Stimulated activated CD4-positive, alpha-beta T cell treated with anti-CD3 and anti-CD28 coated beads, Interleukin-12 subunit alpha, Interleukin-12 subunit beta, amount 100 ng/mL, for 48 hours (primary cell): ENCODE measurements at regions not wholly inside any gene's neighbourhood (a gene's known extent, or its start where the extent isn't known, plus 50 kb on each side); places are given as distances from the start of the nearest gene placed in this dataset.

Source experiments
- DNase-seq, 3 donors: peaks; one replicate each; pipeline ENCODE4 v3.0.0-alpha.2; 2020; ENCODE audit warnings: low read depth in 2 of 3, low spot score in 1 of 3

DNA sequence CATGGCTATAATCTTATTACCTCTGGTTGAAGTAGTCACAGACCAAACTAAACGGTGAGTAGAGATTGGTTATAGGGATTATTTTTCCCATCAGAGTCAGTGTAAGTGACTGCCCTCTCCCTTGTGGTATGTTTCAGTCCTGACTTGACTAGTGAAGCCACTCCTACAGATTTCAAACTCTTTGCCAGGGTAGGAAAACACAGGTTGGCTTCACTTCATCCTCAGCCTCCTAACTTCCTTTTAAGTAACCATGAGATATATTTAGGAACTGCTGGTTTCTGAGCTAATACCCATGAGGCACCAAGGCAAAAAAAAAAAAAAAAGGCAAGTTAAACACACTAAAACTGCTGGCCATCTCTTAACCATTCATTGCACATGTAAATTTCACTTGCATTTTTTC, 349.2 kb upstream of the MCTP2 start:
- no peak for DNase-seq

DNA sequence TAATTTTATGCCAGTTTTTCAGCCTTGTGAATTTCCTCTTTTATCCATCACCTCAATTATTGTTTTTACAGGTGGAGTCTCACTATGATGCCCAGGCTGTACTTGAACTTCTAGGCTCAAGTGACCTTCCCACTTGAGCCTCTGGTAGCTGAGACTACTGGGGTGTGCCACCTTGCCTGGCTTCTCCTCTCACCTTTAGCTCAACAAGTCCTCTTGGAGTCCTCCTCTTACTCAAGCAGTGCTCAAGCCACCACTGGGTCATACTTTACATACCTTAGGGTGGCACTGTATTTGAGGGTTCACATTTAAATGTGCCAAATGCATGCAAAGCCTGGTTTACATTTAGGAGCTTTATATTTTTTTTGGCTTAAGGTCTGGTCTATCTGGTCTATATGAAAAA, 350.1 kb upstream of the MCTP2 start:
- no peak for DNase-seq

DNA sequence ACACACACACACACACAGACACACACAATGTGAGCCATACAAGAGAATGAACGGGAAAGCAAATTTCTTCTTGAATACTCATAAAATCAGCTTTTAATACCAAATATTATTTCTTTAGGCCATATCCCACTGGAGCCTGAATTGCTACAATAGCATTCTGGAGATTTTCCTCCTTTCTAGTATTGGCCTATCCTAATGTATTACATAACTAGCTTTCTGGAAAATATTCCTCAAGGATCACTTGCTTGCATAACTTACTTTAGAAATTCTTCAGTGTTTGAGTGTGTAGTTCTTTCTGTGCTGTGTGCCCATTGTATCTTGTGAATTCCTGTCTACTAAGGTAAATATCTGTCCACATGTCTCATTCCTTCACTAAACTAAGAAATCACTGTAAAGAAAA, 351.0 kb upstream of the MCTP2 start:
- no peak for DNase-seq

DNA sequence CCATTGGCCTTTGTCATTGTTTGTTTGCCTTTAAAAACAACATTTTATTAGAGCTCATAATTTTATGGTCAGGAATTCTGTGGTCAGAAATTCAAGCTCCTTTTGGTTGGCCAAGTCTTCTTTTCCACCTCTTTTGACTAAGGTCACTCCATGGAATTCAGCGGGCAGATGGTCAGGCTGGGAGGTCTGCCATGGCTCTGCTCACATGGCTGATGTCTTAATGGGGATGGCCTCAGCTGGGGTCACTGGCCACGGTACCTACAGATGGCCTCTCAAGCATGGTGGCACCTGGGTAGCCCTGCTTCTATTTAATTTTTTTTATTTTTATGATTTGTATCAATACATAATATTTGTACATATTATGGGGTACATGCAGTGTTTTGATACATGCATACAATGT, 360.8 kb upstream of the MCTP2 start:
- no peak for DNase-seq

DNA sequence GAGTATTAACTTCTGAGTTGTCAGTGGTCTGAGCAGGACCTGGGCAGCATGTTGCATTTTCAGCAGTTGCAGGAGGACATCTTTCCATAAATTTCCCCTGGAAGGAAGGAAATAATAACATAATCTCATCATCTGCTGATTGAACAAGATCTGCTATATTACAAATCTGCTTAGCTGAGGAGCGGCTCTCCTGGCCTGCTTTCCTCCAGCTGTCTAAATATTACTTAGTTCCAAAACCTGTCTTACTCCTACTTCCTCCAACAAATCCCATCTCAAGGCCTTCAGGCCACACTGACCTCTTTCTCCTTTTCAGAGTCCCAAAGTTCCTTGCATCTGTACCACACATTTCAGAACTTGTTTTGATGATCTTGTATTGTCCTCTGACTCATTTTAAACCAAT, 364.4 kb upstream of the MCTP2 start:
- no peak for DNase-seq

DNA sequence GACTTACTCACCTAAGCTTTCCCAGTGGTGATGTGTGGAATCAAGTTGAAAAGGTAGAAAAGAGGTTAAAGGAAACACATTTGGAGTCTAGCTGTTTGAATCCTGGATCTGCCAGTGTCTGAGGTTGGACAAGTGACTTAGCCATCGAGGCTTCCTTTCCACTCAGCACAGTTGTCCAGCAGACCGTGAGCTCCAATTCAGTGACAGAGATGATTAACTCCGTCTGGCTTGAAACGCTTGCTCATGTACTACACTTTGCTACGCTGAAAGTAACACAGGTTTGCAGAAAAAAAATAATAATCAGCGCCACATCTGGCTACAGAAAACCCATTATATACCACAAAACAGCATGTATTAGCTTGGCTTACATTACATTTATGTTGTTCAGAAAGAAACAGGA, 364.9 kb upstream of the MCTP2 start:
- DNase-seq: no peak

DNA sequence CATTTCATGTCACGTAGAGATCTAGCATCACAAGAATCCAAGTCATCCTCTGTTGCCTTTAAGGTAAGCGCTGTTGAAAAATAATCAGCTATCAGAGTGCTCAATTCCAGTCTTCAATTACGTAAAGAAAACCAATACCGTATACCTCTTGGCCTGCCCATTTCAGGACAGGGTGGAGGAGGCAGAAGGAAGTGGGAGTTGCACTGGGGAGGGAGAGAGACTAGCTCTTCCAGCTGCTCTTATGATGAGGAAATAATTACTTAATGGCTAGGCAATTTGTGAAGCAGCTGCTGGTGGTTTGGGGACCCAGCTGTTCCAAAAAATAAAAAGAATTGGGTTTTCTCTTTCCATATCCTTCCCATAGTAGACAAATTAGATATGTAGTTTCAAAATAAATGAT, 365.8 kb upstream of the MCTP2 start:
- DNase-seq: no peak

DNA sequence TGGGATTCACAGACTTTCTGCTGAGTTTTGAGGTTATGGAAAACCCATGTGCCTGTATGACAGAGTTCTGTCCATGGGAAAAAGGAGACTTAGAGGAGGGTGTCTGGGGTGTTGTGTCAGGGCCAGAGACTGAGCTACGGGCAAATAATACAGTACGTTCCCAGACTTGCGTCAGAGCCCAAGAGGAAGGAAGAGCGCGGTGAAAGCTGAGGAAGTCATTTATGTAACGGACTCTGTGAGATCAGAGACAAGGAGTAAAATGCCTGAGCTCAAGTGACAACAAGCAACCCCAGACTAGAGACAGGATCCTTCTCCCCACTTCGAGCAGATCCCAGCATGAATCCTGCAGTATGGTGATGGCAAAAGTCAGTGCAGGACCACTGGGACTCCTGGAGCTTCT, 368.6 kb upstream of the MCTP2 start:
- DNase-seq: no peak

DNA sequence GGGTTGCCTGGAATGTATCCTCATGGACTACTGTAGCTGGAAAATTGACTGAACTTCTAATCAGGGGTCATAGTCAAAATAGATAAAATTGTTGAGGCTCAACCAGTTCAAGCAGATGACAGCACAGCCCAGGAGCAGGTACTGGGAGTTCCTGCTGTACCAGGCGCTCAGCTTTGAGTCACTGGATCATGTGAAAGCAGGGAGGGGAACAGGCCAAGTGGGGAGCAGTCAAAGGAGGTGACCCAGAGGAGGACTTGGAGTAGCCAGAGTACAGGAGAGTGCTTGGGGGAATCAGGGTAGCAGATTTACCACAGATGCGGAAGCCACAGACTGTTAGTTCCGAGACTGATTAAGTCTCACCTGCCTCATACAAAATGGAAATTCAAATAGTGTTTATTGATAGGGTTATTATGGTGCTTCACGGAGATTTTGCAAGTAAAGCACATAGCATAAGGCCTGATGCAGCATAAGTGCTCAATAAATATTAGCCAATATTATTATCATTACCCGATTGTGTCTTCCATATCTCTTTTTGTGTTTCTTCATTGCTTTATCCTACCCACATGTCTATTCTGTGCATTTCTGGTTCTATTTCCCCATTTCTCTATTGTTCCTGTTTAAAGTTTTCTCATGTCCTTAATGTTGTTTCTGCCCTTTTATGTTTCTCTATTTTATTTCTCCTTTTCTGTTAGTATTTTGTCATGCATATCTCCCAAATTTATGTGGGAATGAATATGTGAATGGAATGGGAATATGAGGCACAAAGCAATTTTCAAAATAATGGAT, 369.2 kb upstream of the MCTP2 start:
- DNase-seq: no peak

DNA sequence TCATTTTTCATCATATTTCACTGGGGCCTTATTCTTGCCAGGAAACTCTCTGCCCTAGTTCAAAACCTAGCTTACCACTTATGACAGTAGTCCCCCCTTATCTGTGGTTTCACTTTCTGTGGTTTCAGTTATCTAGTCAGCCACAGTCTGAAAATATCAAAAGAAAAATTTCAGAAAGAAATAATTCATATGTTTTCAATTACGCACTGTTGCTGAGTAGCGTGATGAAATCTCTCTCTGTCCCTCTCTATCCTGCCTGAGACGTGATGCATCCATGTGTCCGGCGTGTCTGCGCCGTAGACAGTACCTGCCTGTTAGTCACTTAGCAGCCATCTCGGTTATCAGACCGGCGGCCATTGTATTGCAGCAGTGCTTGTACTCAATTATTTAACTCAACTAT, 369.9 kb upstream of the MCTP2 start:
- no peak for DNase-seq

DNA sequence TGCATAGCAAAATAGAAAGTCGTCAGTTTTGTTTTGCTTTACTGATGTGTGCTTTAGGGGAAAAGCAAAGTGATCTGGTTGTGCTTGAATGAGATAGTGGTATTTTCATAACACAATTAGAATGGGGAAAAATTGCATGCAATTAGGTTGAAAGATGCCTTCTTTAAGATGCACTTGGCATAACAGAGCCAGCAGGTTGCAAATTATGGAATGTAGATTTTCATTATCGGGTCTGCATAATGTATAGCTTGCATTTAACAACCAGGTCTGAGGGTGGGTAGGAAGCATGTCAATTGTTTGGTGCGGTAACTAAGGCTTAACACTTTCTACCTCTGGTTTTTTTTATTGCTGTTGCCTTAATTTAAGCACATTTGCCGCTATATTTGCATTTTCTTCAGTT, 370.7 kb upstream of the MCTP2 start:
- no peak for DNase-seq

DNA sequence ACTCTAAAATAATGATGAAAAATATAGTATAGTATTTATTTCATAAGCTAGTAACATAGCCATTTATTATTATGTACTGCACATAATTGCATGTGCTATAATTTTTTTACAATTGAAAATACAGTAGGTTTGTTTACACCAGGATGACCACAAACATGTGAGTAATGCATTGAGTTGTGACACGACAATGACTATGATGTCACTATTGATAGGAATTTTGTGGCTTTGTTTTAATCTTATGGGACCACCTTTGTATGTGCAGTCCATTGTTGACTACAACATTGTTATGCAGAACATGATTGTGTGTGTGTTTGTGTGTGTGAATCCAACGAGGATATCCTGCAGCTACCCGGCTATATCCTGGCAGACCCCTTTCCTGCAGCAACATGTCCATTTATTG, 372.2 kb upstream of the MCTP2 start:
- DNase-seq: no peak

DNA sequence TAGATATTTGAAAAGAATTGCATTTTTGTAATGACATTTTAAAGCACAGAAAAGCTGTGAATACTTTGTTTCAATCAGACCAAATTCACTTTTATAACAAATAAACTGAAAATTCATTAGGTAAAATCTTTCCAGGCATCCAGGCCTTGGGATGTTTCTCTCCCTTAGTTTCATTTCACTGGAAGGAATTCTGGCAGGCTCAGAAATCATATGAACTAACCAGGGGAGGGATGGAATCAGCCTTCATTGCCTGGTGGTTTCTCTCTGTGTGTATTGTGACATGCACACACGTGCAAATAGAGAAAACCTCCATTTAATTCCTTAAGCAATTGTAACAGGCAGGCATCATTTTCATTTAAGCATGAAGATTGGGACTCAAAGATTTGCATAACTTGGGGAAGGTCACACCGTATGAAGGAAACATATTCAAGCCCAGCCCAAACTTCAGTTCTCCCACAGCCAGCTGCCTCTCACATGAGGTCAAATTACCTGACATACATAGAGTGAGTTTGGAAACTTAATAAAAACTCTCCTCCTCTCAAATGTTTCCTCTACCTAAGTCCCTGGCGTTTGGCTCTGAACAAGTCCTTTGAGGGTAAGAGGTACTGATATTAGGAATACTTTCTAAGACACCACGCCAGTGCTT, 376.1 kb upstream of the MCTP2 start:
- no peak for DNase-seq

DNA sequence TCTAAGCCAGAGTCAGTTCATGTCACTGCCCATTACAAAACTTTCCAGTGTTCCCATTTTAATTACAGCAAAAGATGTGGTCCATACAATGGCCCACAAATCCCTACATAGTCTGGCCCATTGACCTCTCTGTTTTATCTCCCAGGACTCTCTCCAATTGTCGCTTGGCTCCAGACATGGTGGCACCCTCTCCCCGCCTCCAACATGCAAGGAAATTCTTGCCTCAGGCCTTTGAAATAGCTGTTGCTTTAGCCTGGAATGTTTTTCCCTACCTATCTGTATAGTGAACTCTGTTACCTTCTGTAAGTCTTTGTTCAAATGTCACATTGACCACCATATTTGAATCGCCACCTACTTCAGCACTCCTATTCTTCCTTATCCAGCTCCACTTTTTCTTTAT, 377.3 kb upstream of the MCTP2 start:
- DNase-seq: no peak

DNA sequence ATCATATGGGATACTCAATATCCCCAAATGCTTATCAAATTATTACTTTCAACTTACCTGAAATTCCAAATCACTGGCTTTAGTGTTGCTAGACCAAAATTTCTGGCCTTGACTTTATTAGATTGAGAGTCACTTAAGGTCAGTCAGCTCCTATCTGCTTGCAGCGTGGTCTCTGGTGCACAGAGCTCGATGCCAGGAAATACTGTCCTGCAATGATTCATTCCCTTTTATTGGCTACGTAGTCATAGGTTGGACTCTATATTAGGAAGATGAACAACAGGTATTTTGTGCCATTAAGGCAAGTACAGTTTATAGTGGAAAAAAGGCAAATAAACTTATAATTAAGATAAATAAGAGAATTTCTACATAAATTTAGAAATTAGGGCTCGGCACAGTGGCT, 378.6 kb upstream of the MCTP2 start:
- no peak for DNase-seq

DNA sequence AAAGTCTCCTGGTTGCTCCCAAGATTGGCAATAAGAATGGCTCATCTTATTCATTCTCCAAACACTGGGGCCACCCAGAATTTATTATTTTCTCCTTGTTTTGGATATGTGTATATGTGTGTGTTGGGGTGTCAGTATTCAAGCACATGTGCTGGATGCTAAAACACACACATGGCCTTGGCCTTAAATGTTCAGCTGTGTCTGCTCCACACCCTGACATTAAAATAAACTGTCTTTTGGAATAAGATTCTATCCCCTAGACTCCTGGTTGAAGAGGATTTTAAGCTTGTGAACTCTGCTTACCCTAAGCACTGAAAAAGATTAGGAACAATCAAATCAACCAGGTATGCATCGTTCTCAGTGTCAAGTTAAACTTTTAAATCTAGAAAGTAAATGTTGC, 382.9 kb upstream of the MCTP2 start:
- no peak for DNase-seq

DNA sequence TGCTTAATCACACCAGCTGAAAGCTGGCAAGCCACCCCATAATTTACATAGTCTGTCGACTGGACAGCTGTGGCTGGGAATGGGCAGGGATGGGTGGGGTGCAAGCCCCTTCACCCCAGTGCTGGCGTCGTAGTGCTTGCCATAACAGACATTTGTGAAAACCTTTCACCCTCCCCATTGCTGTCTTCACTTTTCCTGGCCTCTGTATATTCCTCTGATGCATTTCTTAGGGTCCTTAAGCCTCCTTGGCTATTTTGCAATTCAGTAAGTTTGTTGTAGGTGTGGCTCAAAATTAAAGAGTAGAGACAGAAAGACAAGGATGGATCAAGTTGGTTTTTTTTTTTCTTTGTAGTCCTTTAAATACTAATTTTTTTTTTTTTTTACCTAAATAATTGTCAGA, 383.3 kb upstream of the MCTP2 start:
- no peak for DNase-seq

DNA sequence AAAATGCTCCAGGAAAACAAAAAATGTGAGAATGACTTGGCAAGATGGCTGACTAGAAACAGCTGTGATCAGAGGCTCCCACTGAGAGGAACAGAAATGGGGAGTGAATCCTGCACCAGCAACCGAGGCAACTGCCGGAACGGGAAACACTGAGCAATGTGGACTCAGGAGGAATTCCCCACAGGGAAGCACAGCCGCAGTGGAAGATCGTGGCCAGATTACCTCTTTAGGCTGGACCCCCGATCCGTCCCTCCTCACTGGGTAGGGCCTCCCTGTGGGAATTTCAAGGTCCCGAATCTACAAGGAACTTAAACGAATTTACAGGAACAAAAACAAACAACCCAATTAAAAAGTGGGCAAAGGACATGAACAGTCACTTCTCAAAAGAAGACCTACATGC, 385.2 kb upstream of the MCTP2 start:
- DNase-seq: no peak

DNA sequence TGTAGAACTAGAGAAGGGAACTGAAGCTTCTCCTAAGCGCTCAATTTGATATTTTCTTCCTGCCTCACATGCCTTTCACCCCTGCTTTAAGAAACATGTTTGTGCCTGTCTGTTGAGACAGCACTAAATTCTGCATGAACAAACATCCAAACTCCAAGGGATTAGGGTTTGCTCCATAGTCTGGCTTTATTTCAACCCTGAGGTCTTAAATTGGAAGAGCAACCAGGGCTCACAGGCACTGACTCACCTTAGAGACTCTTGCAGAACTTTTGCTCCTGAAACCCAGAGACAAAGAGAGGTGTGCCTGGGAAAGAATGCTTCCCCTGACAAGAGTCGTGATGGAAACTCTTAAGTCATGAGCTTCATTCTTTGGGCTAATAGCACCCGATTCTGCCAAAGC, 393.9 kb upstream of the MCTP2 start:
- DNase-seq: no peak

DNA sequence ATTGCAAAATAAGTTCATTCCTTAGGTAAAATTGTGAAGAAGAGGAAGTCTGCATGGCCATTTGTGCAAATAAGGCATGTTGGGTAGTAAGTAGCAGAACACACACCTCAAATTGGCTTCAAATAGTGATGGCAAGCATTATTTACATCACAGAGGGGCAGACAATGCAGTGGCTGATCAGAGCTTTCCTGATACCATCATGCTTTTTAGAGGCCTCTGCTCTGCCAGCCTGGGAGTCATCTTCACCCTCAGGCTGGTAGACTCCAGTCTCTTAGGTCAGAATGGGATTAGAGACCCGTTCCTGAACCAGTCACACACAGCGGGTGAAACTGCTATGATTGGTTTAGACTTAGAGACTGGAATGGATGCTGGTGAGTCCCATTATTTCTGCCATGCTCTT, 396.0 kb upstream of the MCTP2 start:
- DNase-seq: no peak

DNA sequence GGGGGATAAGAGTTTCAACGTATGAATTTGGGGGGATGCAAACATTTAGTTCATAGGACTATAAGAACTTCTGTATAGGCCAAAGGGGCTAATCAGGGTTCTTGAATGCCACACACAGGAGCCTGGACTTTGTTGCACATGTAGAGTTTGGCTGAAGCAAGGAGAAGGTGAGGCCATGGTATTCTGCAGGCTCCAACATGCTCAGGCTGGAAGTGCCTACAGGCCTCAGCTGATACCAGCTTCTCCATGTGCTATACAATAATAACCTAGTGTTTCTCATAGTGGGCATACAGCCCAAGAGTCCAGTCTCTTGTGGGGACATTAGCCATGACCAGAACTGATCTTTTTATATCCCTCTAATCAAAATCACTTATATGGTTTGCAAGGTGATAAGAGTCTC, 399.7 kb upstream of the MCTP2 start:
- no peak for DNase-seq

DNA sequence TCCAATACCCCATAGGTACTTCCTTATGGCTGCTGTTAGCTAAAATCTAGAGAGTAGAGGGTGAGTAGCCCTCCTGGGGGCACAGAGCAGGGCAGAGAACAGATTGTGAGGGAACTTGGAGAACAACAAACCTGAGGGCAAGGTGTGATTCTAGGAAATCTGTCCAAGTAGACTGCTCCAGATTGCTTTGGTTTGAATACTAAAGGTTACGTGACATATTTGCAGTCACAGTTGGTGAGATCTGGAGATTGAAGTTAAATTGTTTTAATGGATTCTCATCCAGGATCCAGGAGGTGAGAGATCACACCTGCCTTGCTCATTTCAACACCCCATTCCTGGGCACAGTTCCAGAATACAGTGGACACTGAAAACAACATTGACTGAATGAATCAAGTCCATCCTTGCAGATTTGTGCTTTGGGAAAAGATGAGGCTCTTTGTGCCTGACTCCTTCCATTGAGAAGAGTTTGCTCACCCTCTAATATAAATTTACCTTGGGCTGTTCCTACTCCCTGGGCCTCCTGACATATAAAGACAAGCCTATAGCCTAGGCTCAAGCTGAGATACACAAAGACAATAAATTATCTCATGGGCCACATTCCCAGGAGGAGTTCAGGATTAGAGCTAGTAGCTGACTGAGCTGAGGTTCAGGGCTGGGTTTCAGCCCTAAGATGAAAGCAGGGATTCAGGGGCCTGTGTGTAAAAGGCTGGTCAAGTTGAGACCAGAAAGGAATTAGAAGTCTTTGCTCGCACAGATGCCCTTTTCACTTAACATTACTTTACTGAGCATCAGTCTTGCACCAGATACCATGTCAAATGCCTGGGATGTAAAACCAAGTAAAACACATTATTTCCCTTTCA, 400.9 kb upstream of the MCTP2 start:
- DNase-seq: no peak
